GM23248 (cell line): ENCODE measurements at regions not wholly inside any gene's neighbourhood (a gene's known extent, or its start where the extent isn't known, plus 50 kb on each side); places are given as distances from the start of the nearest gene placed in this dataset.

Source experiments
- EZH2 ChIP-seq: fragments of 200-600 bp; sonication (generic); IDR thresholded peaks from 2 replicates; pipeline ENCODE4 v1.6.1; 2018; ENCODE audit warnings: antibody characterized with exemption, mild to moderate bottlenecking; ENCODE audit not compliant: insufficient read depth, poor library complexity, severe bottlenecking
- EZH2phosphoT487 ChIP-seq: fragments of 200-600 bp; sonication (generic); IDR thresholded peaks from 2 replicates; pipeline ENCODE4 v1.6.1; 2018; ENCODE audit warnings: antibody characterized with exemption, moderate library complexity, mild to moderate bottlenecking, low read depth; ENCODE audit not compliant: insufficient read depth

DNA sequence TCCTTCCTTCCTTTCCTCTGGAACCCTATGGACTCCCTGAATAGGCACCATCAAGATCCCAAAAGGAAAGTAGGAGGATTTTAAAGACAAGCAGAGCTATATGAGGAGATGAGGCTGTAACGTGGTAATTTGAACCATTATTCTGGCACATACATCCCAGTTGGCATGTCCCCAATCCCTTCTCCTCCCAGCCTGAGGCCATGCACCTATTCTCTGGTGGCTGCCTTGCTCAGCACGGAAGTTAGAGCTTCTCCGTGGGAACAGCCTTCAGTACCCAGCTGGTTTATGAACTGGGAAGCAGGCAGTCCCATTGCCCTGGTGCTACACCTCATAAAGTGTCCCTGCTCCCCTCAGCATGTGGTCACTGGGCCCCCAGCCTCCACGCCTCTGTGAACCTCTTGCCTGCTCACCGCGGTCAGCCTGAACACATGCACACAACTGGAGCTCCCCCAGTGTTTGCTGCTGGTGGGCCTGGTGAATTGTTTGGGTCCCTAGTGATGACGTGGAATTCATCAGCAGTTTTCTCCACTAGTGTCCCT, 139.9 kb upstream of the PLET1 start:
- TF ChIP-seq EZH2 (no peak), EZH2phosphoT487 (no peak)
